GM19239 (cell line): ENCODE measurements at regions not wholly inside any gene's neighbourhood (a gene's known extent, or its start where the extent isn't known, plus 50 kb on each side); places are given as distances from the start of the nearest gene placed in this dataset.

ENCODE experiments used
- DNase-seq: peaks from one replicate; pipeline ENCODE4 v3.0.0; 2011; ENCODE audit warnings: low spot score; ENCODE audit not compliant: insufficient read length
- FAIRE-seq: peaks from 2 replicates; lab custom pipeline; 2011; peaks lifted over from hg19 to GRCh38; lab: Jason Lieb, UNC

DNA sequence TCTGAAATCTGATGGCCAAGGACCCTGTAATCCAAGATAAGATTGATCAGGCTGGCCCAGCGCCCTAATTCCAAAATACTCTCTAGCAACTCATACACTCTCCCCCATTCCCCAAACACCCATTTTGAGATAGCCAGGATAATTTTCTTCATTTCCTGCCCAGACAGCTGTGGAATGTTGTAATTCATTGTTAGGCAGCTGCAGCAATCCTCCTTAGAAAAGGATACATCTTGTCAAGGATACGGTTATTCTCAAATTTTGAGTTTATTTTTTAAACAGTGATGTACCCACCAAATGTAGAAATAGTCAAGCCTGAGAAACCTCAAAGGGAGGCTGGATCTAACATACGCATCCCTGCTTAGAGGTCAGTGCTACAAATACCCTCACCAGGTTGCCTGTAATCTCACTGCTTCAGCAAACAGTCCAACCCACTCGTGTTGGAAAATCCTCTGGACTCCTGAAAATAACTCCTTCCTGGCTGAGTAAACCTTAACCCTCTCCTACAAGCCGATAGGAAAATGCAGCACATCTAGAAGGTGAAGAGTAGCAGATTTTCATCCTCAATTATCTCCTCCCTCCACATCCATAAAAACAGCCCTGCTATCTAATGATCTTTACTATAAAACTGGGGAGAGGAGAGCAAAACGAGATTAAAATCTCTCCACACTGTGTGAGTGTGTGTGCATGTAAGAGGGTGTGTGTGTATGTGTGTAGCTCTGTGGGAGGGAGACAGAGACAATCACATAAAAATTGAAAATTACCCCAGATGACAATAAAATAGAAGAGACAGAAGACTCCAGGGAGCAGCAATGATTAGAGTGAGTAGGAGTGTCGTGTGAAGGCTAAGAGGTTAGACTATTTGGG lies 683.1 kb downstream of the DIAPH3 start:
- FAIRE-seq: no peak
- DNase-seq: no peak

DNA sequence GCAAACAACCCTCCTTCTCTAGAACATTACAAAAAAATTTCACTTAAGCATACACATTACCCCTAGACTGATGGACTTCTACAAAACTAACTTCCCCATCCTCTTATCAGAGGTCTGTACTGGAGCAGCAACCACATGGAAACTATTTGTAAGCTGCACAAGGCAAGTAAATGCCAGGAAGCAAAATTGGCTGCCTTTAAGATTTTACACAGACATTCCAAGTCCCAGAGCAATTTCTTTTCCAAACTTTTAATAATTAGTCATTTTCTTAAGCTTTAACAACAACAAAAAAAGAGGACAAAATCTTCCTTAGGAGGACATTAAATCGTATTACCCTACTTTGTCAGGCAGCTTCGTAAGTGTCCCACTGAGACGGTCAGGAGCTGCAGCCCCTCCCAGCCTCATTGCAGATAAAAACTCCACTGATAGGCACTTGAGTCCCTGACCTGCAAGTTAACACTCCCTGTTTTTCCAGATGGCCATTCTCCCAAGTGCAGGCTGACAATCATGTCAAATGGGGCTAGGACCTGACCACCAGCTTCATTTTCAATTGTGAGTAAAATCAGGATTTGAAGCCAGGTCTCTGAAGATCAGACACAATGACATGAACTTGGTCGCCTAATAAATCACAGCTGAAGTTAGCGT lies 680.1 kb downstream of the DIAPH3 start:
- FAIRE-seq: no peak
- no peak for DNase-seq

DNA sequence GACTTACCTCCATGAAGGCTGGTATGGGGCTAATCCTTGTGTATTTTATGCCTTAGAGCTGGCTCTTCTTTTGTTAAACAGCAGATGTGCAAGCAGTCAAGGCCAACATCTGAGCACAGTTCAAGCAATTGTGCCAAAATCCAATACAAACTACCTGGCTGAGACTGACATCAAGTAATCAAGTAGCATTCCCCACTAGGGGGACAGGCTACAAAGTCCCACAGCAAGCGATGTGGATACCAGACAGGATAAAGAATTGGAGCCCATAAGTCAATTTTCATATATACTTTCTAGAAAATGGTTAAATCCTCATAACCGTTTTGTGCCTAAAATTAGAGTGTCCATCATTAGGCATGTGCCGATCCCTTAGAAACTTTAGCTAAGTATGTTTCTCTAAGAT lies 675.8 kb downstream of the DIAPH3 start:
- DNase-seq (no peak), FAIRE-seq (no peak)

DNA sequence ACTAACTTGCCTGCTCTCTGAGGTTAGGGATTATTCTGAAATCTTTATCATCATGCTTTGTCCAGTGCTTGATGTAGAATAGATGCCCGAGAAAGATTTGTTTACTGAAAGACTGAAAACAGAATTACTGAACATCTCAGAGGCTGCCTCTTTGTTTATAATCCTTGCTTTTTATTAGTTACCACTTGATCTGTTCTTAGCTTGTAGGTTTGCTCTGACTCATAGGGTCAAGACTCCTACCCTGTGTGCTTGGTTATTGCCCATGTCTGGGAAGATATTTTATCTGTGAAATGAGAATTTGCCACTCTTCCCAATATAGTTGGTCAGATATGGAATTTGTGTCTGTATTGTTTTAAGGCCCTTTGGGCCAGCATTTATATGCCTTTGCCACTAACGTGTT lies 675.3 kb downstream of the DIAPH3 start:
- FAIRE-seq: no peak
- no peak for DNase-seq

DNA sequence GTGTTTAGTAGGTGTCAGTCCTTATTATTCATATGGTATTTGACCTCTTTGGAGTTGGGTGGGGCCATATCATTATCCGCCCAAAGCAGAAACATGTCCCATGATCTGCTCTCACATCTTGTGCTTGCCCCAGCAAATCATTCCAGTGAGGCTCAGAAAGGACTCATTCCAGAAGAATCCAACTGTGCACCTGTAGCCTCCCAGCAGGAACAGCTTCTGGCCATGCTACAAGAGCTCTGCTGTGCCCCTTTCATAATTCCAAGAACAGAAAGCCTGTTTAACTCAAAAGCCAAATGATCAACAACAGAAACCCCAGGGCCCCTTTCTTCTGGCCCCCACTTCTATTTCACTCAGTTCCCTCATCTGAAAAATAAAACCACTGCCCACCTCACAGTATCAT lies 673.1 kb downstream of the DIAPH3 start:
- no peak for FAIRE-seq
- DNase-seq: no peak

DNA sequence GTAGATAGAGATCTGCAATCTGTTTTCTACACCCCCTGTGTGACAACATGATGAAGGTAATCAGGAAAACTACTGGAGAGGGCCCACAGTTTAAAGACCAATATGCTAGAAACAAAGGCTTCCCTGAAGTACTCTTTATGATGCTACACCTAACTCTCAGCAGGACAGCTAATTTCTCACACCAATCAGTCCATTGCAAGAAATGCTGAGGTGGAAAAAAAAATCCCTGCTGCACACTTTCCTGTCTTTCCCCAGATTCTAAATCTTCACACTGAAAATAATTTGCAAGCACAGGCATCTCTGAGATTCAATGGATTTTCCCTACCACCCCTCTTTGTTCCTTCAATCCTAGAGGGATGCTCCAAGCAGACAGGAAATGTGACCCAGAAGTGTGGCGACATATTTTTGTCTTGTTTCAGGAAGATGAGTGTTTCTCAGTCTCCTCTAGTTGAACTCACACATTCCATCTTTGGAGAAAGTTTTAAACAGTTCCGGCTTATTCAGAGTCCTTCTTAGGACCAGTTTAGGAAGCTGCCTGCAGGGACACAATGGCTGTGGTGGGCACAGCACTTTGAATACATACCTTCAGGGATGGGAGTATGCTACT lies 671.6 kb downstream of the DIAPH3 start:
- FAIRE-seq (no peak), DNase-seq (no peak)

DNA sequence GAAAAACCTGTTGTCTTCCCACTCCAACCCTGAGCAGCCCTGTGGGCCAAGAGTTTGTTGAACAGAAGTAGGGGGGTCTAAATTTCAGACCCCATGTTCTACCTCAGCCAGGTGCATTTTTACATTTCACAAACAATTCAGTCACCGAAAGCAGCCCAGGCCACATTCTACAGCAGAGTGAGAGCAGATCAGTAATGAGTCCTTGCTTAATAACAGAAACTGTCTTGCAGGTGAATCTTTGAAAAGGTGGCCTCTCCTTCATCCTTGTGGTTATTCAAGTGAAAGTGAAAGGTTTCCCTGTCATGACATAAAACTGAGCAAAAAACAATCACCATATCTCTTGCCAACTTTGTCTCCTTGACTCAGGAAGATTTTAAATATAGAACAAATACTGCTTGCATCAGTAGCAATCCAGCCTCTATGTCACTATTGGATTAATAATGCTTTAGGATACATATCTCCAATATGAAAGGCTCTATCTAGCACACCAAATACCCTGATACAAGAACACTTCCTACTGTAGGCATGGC lies 670.2 kb downstream of the DIAPH3 start:
- FAIRE-seq: no peak
- no peak for DNase-seq

DNA sequence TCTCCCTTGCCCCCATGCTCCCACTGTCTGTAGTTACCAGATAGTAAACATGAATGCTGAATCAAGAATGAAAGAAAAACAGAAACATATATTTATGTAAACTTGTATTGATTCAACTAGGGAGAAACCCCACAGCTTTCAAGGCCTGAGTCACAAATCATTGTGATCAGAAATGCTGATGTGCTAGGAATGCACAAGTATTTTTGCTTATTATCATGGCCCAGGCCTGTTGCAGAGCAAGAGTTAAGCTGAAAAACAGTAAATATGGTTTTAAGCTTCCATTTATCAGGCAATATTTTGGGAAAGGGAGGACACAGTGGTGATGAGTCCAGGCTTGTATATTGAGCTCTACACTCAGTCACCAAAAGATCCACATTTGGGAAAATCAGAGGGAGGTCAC lies 669.6 kb downstream of the DIAPH3 start:
- DNase-seq (no peak), FAIRE-seq (no peak)

DNA sequence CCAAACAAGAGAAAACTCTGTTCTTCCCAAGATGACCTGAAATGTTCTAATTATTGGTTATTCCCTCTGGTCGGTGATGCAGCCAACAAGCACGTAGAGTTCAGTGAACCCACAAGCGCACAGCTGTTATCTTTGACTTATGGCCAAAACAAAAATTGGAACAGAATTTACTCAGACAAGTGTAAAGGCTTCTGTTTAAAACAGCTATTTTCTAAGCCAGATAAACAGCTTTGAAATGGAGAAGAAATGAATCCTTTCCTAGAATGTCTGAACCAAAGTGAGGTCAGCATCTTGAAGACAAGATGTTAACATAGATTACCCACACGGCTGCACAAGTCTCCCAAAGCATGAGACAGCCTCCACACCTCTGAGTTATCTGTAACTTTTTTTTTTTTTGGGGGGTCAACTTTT lies 669.2 kb downstream of the DIAPH3 start:
- FAIRE-seq (no peak), DNase-seq (no peak)

DNA sequence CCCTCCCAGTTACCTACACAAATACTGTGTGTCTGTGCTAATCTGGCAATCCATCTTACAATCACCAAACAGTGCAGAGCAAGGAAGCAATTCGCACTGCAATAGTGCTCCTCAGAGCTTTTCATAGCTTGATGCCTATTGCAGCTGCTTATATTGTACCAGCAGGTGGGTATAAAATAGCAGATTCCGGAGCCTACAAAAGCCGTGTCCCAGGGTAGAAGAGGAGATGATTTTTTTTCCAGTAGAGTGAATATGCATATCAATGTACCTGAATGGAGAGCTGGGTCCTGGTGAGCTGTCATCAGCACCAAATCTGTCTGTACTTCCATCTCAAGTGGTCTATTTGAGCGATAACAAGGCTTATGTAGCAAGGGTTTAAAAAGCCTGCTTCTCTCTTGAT lies 668.4 kb downstream of the DIAPH3 start:
- FAIRE-seq: no peak
- DNase-seq: no peak

DNA sequence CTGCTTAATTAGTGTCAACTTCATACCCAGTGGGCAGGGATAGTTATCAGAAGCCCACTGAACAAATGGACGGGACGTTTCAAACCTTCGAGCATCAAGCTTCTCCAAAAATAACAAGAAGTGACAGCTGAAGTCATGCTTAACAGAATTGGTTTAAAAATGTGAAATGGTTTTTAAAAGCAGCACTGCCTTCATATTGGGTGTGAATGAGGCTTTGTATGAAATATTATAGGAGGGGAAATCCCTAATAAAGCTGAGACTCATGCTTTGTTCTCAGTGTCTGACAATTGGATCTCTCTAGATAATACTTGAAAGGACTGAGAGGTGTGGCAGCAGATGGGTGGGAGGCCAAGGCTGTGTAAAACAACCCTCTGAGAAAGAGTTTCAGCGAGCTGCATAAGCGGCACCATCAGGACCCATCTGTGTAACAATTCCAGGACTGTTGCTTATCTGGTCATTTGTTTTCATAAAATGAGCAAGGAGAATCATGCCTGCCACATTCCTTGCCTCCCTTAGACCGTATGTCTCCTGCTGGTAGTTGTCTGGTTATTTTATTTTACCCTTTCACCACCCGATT lies 667.7 kb downstream of the DIAPH3 start:
- no peak for FAIRE-seq

DNA sequence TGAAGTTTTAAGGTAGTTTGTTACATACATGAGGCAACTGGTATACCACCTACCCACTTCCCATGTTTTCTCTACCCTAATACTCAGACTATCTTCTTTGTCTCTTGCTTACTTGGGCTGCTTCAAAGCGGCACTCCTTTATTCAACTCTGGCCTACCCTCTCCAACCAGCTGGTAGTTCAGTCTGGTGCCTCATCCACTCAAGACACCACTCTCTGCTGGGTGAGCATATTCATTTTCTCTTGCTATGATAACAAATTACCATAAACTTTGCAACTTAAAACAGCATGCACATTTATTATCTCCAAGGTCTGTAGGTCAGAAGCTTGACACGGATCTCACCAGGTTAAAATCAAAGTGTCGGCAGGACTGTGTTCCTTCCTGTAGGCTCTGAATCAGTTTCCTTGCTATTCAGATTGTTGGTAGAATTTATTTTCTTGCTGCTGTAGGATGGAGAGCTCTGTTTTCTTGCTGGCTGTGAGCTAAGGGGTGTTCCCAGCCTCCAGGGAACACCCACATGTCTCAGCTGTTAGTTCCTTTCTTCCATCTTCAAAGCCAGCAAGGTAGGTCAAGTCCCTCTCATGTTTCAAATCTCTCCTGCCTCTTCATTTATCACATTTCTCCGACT lies 666.0 kb downstream of the DIAPH3 start:
- DNase-seq (no peak), FAIRE-seq (no peak)

More for the DNA sequence above, 667.7 kb downstream of the DIAPH3 start:
- DNase-seq: no peak

DNA sequence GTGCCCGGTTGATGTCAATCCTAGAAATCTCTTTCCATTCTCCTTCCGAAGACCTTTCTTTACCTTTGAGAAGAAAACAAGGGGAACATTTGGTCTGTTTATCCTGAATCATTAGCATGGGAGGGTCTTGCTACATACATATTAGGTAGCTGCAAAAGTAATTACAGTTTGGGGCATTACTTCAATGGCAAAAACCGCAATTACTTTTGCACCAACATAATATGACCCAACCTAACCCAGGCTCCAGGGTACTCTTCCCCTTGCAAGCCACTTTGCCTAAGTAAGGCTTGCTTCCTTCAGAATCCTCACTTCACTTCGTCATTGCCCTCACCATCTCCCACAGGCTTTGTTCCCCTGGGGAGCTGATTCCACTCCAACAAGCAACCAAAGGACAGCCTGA lies 662.7 kb downstream of the DIAPH3 start:
- DNase-seq (no peak), FAIRE-seq (no peak)

DNA sequence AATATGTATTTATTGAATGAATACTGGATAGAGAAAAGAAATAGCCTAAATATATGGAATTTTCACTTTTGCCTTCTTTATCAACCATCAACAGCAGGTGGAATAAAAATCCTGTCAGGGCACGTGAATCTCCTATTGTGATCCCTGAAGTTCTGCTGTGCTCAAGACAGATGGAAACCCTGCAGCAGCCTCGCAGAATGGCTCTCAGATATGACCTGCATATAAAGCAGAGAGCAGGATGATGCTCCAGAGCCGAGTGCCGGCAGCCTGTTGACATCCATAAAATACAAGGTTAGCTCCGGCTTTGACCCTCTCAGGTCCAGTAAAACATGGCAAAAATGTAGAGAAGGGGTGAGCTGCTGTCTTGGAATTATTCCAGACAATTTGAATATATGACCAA lies 659.3 kb downstream of the DIAPH3 start:
- no peak for DNase-seq
- no peak for FAIRE-seq

DNA sequence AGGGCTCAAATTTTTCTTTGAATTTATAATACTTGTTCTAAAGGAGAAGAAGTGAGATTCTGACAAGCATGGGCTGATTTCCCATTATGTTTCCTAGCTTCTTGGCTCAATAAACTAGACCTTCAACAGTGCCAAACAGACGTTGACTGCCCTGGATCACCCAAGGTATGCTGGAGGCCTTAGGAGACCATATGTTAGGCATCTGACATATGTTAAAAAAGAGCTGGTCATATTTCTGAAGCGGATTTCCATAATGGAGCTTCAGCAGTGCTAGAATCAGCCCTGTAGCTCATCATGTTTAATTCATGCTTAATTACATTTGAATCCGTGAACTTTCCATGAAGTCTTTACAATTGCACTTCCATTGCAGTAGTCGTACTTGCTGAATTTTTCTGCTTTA lies 653.3 kb downstream of the DIAPH3 start:
- DNase-seq: no peak
- no peak for FAIRE-seq

DNA sequence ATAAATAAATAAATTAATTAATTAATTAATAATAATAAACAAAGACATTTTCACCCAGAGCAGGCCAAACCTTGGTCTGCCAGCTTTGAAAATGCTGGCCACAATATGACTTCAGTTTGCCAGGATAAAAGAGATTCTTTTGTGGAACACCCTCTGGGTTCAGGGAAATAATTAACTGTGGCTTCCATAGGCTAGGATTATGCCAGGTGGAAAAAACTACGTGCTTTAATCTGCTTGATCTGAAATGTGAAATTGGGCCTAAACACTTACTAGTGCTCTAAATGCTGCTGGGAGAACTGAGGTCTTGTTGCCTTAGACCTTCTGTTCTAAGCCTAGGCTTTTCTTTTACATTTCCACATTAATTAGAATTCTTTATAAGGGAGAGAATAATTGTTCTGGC lies 650.0 kb downstream of the DIAPH3 start:
- no peak for FAIRE-seq

DNA sequence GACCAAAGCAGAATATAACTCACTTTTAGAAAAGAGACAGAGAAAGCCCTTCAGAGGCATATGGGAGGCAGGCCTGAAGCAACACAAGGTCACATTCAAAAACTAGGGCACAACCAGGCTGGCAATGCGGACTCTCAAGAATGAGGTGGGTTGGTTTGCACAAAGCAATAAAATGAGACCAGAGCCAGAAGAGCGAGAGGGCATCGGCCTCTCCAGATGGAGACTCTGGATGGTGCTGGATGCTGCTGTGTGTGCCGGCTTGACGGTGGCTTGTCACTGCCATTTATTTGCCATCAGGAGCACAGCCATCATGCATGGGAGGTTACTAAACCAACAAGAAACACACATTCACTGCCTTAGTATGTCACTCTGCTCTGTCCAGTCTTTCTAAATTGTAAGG lies 649.4 kb downstream of the DIAPH3 start:
- FAIRE-seq (no peak), DNase-seq (no peak)

More for the DNA sequence above, 650.0 kb downstream of the DIAPH3 start:
- DNase-seq: no peak

DNA sequence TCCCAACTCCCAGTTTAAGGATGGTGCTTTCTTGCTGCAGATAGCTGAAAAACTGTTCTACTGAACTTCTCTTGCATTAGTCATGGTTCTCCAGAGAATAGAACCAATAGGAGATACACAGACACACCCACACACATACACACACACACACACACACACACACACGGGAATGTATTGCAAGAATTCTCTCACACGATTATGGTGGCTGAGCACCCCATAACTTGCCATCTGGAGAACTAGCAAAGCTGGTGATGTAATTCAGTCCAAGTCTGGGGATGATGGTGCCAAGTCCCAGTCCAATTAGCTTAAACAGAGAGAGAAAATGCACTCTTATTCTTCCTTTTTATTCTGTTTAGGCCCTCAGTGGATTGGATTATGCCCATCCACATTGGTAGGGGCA lies 643.9 kb downstream of the DIAPH3 start:
- DNase-seq (no peak), FAIRE-seq (no peak)

DNA sequence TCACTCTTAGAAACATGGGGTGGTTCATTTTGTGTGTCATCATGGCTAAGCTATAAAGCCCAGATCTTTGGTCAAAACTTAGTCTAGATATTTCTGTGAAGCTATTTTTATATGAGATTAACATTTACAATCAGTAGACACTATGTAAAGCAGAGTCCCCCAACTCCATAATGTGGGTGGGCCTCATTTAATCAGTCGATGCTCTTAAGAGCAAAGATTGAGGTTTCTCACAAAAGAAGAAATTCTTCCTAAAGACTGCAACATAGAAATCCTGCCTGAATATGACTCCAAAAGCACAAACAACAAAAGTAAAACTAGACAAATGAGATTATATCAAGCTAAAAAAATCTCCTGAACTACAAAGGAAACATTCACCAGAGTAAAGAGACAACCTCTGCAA lies 642.2 kb downstream of the DIAPH3 start:
- DNase-seq (no peak), FAIRE-seq (no peak)

DNA sequence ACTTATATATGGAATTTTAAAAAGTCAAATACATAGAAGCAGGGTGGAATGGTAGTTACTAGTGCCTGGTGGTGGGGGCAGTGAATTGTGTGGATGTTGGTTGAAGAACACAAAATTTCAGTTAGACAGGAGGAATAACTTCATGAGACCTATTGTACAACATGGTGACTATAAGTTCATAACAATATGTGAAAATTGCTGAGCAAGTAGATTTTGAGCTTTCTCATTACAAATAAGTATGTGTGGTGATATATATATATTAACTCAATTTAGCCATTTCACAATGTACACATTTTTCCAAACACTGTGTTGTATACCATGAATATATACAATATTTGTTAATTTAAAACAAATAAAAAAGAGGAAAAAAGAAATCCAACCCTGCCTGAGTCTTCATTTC lies 641.1 kb downstream of the DIAPH3 start:
- DNase-seq (no peak), FAIRE-seq (no peak)
